GM21526 (cell line): ENCODE measurements at regions not wholly inside any gene's neighbourhood (a gene's known extent, or its start where the extent isn't known, plus 50 kb on each side); places are given as distances from the start of the nearest gene placed in this dataset.
"Not testable (repeated sequence)": the region's sequence is repeated elsewhere in the genome, so short reads cannot be mapped to it uniquely, and the experiment has no call there.

Experiments used
- ATAC-seq: cut with Tn5 transposase; IDR thresholded peaks from one replicate; pipeline ENCODE4 v1.9.1; 2021; ENCODE audit warnings: moderate library complexity; ENCODE audit not compliant: unreplicated experiment, low FRiP score

DNA sequence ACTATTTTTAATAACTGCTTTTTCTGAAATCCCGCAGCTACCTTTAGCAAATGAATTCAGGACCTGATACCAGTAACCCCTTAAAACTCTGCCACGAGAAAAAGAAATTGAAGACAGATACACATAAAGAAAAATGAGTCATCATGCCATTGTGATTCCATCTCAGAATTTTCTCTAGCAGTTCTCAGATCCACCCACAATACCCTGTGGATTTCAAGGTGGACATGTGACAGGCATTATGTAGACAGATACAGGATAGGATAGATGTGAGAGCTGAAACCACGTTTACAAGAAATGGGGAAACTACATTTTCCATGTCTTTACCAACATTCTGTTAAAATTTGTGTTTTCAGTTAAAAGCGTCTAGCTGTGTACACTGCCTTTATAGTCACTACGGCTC is 291.9 kb upstream of the NR2F2 start:
- no peak for ATAC-seq

DNA sequence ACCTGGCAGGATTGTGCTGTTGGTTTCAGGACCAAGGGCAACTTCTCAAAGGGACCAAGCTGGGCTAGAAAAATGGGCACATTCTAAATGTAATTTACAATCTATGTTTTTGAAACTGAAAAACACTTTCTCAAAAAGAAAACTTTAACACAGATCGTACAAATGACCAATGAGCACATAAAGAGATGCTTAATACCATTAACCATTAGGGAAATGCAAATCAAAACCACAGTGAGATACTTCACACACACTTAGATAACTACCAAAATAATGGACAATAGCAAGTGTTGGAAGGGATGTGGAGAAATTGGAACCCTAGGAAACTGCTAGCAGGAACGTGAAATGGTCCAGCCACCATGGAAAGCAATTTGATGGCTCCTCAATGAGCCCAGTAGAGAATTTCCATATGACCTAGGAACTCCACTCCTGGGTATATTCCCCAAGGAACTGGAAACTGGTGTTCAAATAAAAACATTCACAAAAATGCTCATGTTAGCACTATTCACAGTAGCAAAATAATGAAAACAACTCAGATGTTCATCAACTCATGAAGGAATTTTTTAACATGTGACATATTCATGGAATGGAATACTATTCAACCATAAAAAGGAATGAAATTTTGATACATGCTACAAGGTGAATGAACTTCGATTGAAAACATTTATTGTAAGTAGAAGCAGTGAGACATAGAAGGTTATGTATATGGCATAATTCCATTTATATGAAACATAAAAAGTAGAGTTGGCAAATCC is 288.3 kb upstream of the NR2F2 start:
- no peak for ATAC-seq

DNA sequence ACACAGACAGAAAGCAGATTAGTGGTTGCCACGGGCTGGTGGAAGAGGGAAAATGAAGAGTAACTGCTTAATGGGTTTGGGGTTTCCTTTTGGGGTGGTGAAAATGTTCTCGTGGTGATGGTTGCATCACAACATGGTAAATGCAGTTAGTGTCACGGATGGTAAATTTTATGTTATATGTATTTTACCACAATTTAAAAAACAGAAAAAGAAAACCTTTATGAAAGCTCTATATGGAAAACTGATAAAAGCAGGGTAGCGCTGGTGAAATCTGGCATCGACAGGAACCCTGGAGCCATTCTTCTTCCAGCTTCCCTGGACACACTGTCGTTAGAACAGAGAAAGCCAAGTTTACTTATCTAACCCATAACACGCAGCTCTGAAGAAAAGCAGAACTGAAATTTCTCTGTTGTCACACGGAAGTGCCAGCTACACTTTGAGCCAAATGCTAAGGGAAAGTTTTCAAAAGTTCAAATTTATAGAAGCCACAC is 287.7 kb upstream of the NR2F2 start:
- peak; percentile 90 for ATAC-seq

DNA sequence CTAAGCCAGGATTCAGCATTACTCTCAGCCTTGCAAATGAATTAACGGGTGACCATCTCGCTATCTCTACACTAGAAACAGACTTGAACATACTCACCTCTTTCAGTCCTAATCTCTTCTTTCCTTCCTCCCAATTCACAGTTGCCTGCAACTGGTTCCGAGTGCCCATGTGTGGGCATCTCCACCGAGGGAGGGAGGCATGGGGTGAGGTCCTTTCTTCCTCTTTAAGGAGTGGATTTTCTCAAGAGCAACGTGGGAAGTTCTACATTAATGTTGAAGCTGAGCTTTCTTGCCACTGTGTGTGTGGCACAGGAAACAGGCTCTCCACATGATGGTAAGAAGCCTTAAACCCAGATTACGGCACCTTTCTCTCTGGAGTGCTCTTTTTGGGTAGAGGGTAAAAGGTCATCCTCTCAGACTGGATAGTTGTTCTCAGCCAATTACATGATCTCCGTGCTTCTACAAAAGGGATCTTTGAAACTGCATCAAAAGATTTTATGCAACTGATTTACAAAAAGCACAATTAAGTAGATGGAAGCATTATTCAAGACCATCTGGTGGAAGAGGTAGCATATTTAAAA is 286.8 kb upstream of the NR2F2 start:
- no peak for ATAC-seq

DNA sequence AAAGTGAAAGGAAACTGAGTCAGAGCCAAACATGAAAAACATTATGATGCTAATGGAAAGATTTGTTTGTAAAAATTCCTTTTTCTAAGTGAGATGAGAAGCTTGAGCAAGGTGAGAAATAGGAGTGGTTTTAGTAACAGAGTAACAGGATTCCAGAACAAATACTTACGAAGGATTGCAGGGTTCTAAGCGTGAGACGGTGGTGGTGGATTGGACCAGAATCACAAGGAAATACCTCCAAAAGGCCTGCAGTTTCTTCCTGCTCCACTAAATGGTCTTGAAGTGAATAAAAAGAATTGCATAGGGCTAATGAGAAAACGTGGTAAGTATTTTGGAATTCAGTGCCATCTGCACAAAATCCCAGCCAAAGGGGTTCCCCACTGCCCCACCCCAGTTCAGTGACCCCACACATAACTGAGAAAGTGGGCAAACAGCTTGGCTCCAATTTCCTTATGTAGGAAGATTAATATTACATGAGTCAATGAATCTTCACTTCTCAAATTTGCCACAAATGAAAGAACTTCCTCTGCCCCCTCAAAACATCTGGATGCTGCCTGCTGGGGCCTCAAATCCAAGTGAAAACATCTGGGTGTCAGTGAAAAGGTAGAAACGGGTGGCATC is 283.8 kb upstream of the NR2F2 start:
- no peak for ATAC-seq

DNA sequence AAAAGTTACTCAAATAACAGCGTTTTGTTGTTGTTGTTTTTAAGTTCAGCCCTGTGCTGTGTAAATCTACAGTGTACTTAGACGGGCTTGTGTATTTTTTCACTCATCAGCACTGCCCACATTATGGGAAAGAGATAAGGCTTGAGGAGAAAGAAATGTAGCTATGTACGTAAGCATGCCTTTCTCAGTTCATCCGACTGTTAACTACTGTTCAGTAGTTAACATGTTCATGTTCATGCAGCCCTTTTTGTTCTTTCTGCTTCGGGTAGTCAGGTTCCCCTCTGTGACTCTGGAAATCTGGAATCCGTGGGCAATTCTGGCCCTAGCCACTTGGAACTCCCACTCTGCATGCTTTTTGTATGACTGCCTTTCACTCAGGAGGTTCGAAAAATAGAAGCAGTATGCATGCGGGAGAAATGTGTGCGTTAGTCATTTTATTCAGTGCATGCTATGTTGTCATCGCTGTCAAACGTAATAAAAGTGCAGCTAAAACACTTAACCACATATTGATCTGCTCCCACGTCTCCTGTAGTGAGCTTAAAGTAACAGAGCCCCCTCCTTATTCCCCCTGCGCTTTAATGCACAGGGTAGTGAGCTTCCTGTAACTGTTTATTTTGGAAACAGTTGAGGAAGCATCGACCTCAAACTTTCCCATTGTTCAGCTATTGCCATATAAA is 283.1 kb upstream of the NR2F2 start:
- ATAC-seq: no peak

DNA sequence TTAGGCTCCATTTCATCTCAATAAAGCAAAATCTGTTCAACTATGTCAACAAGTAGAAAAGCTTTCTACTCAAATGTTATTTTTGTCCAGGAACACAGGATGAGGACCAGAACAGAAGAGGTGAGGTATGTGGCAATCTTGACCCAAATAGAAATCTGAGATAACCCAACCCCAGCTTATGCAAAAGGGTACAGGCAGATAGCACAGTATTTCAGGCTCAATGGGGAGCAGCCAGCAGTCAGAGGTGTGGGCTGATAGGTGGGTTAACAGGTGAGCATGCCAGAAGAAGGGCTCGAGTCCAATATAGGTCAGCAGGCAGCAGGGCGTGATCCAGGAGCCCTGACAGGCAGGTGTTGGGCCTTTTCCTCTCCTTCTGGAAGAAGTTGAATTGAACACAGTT is 281.2 kb upstream of the NR2F2 start:
- ATAC-seq: no peak

DNA sequence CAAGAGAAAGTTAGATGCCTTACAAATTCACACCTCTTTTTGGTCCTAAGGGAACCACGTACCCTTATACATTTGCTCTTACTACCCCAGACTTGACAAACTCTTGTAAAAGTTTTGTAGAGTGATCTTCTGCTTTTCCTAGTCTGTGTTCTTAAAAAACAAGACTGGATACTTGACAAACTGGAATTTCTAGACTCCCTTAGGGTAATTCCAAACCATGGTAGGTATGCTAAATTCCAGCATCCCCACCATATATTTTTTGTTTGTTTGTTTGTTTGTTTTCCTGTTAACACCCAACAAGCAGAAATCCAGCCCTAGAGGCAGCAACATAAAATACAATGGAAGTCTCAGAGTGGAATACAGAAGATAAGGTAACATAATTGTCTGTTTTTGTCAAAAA is 280.7 kb upstream of the NR2F2 start:
- ATAC-seq: no peak

DNA sequence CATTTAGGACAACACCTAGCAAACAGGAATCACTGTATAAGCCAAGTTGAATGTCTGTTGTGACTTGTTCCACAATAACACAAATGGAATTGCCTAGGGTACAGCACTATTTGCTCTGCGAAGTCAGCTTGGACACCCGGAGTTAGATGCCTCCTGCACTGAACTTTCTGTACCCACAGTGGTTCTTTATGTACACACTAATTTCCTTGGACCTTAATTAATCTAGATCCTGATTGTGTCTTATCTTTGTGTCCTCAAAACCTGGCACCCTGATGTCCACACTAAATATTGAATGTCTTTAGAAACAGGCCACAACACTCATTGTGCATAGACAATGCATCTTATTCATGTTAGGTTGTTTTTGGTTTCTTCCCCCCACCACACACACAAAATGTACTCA is 278.9 kb upstream of the NR2F2 start:
- no peak for ATAC-seq

DNA sequence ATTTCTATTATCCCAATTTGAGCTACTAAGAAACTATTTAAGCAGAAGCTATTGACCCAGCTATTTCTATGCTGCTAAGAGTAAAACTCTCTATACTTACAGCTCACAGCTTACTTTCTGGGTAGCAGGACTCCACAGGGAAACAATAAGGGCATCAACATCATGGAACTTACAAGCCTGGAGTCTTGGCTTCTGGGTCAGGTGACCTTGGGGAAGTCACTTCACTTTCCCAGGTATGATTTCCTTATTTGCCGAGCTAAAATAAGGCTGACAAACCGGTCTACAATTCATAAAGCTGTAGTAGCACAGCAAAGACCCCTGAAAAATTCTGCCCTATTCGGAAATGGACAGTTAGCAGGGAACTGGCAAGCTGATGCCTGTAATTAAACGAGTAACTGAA is 278.3 kb upstream of the NR2F2 start:
- ATAC-seq: no peak

DNA sequence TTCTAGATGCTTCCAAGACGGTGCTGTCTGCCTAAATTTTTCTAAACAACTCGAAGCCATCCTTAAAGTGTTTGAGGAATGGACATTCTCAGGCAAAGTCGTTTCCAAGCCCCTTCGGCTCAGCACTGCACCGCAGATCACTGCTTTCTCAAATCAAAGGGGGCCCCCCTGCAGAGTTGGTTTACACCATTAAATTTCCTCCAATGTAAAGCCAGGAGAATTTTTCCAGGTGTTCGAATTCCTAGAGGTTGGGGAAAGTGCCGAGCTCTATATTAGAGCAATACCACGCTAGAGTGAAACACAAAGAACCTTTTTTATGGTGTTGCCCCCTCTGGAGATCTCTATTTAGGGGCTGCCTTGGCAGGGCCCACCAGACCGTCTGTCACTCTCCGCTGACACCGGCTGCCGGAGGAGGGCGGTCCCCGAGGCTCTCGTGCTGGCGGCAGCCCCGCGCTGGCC is 277.9 kb upstream of the NR2F2 start:
- ATAC-seq: no peak

DNA sequence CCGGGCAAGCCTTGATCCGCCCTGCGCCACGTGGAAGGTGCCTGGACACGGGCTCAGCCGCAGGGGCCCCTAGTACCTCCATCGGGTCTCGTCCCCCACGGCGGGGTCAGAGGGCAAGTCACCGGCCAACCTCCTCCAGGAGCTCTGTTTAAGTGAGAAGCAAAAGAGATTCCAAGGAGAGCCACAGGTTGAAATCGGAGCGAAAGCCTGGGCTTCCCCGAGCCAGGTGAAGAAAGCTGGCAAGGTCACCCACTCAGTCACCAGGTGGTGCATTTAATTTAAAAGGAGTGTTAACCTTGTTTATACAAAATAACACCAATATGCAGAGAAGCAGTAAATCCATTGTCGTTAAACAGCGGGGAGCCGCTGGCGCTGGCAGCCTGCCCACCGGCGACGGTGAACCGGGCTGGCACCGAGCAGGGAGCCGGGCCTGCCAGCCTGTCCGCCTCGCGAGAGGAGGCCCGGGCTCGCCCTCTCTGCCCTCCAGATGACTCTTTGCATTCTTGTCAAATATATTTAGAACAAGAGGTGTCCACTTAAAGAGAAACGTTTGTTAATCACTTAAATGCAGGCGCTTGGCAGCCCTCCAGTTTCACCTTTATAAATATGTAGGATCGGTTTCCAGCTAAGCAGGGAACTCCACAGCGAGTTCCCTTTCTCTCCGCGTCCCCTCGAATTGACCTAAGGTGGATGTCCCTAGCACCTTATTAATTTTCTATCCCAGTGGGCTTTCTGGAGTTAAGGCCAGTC is 277.3 kb upstream of the NR2F2 start:
- ATAC-seq: no peak

DNA sequence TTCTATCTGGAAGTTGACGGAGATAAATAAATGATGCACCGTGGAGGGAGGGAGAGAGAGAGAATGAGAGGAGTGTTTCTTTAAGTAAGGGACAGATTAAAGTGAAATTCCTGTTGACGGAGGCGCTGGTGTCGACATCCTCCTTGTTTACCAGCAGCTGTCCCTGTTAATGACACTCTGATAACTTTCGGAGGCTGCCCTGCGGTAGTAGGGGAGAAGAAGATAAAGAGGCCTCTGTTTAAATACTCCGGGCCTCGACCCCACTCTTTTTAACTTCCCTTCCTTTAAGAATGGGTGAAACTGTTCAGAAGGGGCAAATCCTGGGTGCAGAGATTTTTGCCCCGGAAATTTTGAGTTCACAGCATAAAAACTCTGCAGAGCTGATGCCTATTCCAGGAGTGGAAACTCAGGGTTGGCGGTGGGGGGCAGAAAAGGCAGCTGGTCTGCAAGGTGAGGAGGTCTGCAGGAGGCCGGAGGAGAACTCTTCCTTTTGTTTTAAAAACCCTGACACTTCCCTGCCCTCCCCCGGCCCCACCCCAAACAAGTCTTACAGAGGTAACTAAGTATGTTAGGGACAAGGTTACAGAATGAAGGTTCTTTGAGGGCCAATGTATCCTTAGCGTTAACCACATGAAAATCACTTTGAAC is 276.6 kb upstream of the NR2F2 start:
- ATAC-seq: no peak

DNA sequence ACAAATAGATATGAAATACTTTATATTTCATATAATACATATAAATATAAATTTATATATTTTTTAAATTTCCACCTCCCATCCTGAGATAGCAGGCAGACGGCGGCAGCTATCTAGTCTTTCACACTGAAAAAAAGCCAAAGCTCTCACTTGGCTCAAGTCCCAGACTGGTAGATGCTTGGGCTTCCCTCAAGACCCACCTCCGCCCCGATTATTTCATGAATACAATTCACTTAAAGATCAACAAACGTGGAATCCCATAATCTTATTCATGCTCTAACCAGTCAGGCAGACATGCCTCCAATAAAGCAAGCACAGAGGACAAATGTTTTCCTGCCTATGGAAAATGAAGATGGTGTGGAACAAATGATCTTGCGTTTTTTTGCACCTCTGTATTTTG is 275.9 kb upstream of the NR2F2 start:
- no peak for ATAC-seq

DNA sequence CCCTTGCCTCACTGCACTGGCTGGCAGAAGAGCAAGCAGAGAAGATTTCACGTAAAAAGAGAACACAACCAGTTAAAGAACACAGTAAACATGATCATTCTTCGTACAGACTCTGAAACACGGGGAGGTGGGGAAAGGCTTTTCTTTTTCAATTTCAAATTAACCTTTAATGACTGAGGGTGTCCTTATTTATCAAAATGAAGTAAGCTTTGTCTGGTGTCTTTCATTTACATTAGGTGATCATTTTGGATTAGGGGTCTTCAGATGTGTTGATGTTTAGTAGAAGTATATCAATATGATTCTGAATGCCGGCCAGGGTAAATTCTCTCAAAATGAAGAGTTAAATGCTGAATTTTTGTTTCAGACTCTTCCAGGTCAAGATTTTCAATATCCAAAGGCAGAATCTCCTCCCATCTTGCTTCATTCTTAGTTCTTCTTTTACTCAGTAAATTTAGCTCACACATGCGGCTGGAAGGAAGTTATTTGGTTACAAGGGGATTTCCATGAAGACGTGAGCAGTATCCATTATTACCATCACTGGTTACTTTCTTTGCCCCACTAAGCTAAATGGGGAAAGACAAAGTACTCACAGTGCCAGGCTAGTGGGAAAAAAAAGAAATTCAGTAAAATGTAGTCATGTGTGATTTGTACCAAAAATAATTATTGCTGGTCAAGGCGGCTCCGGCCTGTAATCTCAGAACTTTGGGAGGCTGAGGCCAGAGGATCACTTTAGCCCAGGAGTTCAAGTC is 272.2 kb upstream of the NR2F2 start:
- ATAC-seq: peak; percentile 66

DNA sequence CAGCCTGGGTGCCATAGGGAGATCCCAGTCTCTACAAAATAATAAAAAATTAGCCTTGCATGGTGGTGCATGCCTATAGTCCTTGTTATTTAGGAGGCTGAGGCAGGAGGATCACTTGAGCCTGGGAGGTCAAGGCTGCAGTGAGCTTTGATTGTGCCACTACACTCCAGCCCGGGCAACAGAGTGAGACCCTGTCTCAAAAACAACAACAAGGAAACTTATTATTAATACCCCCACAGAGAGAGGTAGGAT is 271.7 kb upstream of the NR2F2 start:
- not testable (repeated sequence) for ATAC-seq

DNA sequence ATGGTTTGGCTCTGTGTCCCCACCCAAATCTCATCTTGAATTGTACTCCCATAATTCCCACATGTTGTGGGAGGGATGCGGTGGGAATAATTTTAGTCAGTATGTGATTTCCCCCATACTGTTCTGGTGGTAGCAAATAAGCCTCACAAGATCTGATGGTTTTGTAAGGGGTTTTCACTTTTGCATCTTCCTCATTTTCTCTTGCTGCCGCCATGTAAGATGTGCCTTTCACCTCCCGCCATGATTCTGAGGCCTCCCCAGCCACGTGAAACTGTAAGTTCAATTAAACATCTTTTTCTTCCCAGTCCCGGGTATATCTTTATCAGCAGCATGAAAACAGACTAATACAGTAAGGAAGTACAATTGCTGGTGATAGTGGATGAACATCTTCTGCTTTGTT is 269.9 kb upstream of the NR2F2 start:
- not testable (repeated sequence) for ATAC-seq

DNA sequence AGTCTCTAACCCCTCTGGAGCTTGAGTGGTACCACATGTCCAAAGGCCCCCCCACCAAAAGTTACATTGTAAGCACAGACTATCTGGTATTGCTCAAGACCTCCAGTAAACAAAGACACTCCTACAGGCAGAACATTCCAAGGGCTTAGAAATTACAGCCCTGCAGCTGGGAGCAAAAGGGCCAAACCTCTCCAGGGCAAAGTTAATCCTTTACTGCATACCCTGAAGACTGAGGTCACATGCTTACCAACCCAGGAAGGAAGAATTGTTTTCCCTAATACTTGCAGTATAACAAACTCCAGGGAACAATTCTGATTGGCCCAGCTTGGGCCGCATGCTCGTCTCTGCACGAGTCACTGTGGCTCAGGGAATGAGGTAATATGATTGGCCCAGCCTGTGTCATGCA is 266.1 kb upstream of the NR2F2 start:
- ATAC-seq: no peak

DNA sequence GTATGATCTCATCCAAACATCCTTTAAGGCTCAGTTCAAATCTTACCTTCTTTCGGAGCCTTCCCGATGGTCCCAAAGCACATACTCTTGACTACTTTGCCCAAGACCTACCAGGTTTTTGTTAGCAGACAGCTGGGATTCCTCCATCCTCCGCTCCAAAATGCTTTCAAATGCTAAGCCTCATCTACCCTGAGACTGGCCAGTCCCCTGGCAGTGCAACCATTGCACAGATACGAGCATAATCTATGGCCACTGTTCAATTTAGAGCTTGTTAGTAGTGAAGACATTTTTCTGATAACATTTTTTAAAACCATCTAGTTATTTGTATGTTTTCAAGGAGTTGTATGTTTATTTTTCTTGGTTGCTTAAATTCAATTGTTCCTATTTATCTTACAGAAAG is 264.4 kb upstream of the NR2F2 start:
- no peak for ATAC-seq
